Sigmoid colon (tissue), 4 donors: ENCODE measurements at regions not wholly inside any gene's neighbourhood (a gene's known extent, or its start where the extent isn't known, plus 50 kb on each side); places are given as distances from the start of the nearest gene placed in this dataset.

Experiments
- EP300 ChIP-seq, 4 donors: sonication (generic); formaldehyde crosslinking; IDR thresholded peaks; one replicate each; pipeline ENCODE4 v1.6.1; 2017; ENCODE audit warnings: antibody characterized with exemption in 4 of 4
- POLR2A ChIP-seq, 2 donors: fragments of 450-650 bp; IDR thresholded peaks; one replicate each; pipeline ENCODE4 v1.6.1; 2016; ENCODE audit warnings: antibody characterized with exemption in 2 of 2, mild to moderate bottlenecking in 2 of 2, moderate library complexity in 2 of 2
- POLR2AphosphoS5 ChIP-seq, 4 donors: sonication (generic); formaldehyde crosslinking; IDR thresholded peaks; one replicate each; pipeline ENCODE4 v1.6.1; 2017; ENCODE audit warnings: antibody characterized with exemption in 4 of 4
- TF ChIP-seq, protein P1 (sequence below), 4 experiments: fragments of 450-650 bp in 3 of 4; fragments of 200-600 bp in 1 of 4; IDR thresholded peaks; one replicate each; pipeline ENCODE4 v1.5.1; 2016 to 2019; ENCODE audit warnings: antibody characterized with exemption in 4 of 4, mild to moderate bottlenecking in 3 of 4, moderate library complexity in 2 of 4

GRCh38 chr16:54412777-54413455, 126.3 kb upstream of the IRX3 start:
- no peak for TF ChIP-seq POLR2A (IDR thresholded peaks at IDR 0.05)
- no peak for TF ChIP-seq EP300 (IDR thresholded peaks at IDR 0.05)
- TF ChIP-seq, protein P1, sequence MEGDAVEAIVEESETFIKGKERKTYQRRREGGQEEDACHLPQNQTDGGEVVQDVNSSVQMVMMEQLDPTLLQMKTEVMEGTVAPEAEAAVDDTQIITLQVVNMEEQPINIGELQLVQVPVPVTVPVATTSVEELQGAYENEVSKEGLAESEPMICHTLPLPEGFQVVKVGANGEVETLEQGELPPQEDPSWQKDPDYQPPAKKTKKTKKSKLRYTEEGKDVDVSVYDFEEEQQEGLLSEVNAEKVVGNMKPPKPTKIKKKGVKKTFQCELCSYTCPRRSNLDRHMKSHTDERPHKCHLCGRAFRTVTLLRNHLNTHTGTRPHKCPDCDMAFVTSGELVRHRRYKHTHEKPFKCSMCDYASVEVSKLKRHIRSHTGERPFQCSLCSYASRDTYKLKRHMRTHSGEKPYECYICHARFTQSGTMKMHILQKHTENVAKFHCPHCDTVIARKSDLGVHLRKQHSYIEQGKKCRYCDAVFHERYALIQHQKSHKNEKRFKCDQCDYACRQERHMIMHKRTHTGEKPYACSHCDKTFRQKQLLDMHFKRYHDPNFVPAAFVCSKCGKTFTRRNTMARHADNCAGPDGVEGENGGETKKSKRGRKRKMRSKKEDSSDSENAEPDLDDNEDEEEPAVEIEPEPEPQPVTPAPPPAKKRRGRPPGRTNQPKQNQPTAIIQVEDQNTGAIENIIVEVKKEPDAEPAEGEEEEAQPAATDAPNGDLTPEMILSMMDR (IDR thresholded peaks at IDR 0.05): no peak
- no peak for TF ChIP-seq POLR2AphosphoS5 (IDR thresholded peaks at IDR 0.05)
